IMR-90 (cell line): ENCODE measurements at regions not wholly inside any gene's neighbourhood (a gene's known extent, or its start where the extent isn't known, plus 50 kb on each side); places are given as distances from the start of the nearest gene placed in this dataset.

Experiments used
- ATAC-seq: fragments of 200-7000 bp; cut with Tn5 transposase; 2 replicates; pipeline ENCODE4 v1.9.1; 2020; ENCODE audit warnings: low read depth, mild to moderate bottlenecking, moderate library complexity
- BruUV-seq: library from RNA; stranded (reverse); fragments of 400-500 nt; replicated peaks from 2 replicates; lab custom pipeline; 2021; lab: Mats Ljungman, UMichigan
- CTCF ChIA-PET: fragments of 300-600 bp; formaldehyde crosslinking; extraction: SDS; loops from one replicate; lab custom pipeline; 2021; ENCODE audit warnings: antibody characterized with exemption; lab: Yijun Ruan, JAX
- POLR2A ChIA-PET: fragments of 300-600 bp; sonication (Branson Sonifier 250); formaldehyde crosslinking; loops from one replicate; lab custom pipeline; 2022; ENCODE audit warnings: antibody characterized with exemption; ENCODE audit not compliant: unreplicated experiment; lab: Charles Lee
- DNase-seq: peaks from one replicate; pipeline ENCODE4 v3.0.0; 2013
- H2AFZ ChIP-seq: replicated peaks from 2 replicates; pipeline ENCODE3; 2013; ENCODE audit warnings: low read length, mild to moderate bottlenecking; ENCODE audit not compliant: poor library complexity
- H2AK5ac ChIP-seq: 2 replicates; pipeline ENCODE4 v1.6.1; 2013; ENCODE audit warnings: low read depth, low read length, inconsistent platforms
- H2AK9ac ChIP-seq: replicated peaks from 2 replicates; pipeline ENCODE3; 2013; ENCODE audit warnings: mild to moderate bottlenecking, low read depth, low read length, moderate library complexity; ENCODE audit not compliant: poor library complexity
- H2BK120ac ChIP-seq: 2 replicates; pipeline ENCODE4 v1.6.1; 2013; ENCODE audit warnings: low read depth, low read length, inconsistent platforms
- H2BK15ac ChIP-seq: 3 replicates; pipeline ENCODE4 v1.6.1; 2013; ENCODE audit warnings: low read depth, low read length, inconsistent platforms
- H2BK20ac ChIP-seq: 2 replicates; pipeline ENCODE4 v1.6.1; 2013; ENCODE audit warnings: low read depth, mild to moderate bottlenecking, inconsistent platforms, low read length, moderate library complexity
- H2BK5ac ChIP-seq: 2 replicates; pipeline ENCODE4 v1.6.1; 2013; ENCODE audit warnings: mild to moderate bottlenecking, low read depth, low read length, inconsistent platforms; ENCODE audit not compliant: poor library complexity, severe bottlenecking
- H3K14ac ChIP-seq: replicated peaks from 2 replicates; pipeline ENCODE4 v1.6.1; 2013; ENCODE audit warnings: low read depth, low read length, inconsistent platforms
- H3K18ac ChIP-seq: 2 replicates; pipeline ENCODE4 v1.6.1; 2013; ENCODE audit warnings: low read depth, low read length, control low read depth
- H3K23ac ChIP-seq: 2 replicates; pipeline ENCODE4 v1.6.1; 2013; ENCODE audit warnings: low read depth, low read length, inconsistent platforms
- H3K27ac ChIP-seq: 2 replicates; pipeline ENCODE4 v1.5.1; 2013; ENCODE audit warnings: mild to moderate bottlenecking, control low read depth, low read length; ENCODE audit not compliant: insufficient read depth
- H3K27me3 ChIP-seq: 2 replicates; pipeline ENCODE4 v1.6.1; 2013; ENCODE audit warnings: low read length; ENCODE audit not compliant: control insufficient read depth, insufficient read depth
- H3K36me3 ChIP-seq: 2 replicates; pipeline ENCODE4 v1.6.1; 2013; ENCODE audit warnings: low read length, mixed read lengths; ENCODE audit not compliant: control insufficient read depth, insufficient read depth
- H3K4ac ChIP-seq: 2 replicates; pipeline ENCODE4 v1.6.1; 2013; ENCODE audit warnings: low read depth, low read length, inconsistent platforms
- H3K4me1 ChIP-seq: 2 replicates; pipeline ENCODE4 v1.6.1; 2013; ENCODE audit warnings: low read length, mixed read lengths; ENCODE audit not compliant: control insufficient read depth, insufficient read depth
- H3K4me2 ChIP-seq: 2 replicates; pipeline ENCODE4 v1.6.1; 2013; ENCODE audit warnings: low read depth, mild to moderate bottlenecking, control low read depth, low read length, moderate library complexity
- H3K4me3 ChIP-seq: 2 replicates; pipeline ENCODE4 v1.5.1; 2013; ENCODE audit warnings: low read depth, mild to moderate bottlenecking, control low read depth, low read length, moderate library complexity; ENCODE audit not compliant: insufficient read depth
- H3K56ac ChIP-seq: 2 replicates; pipeline ENCODE4 v1.6.1; 2013; ENCODE audit warnings: low read length, inconsistent platforms; ENCODE audit not compliant: insufficient read depth; ENCODE audit errors: extremely low read depth
- H3K79me1 ChIP-seq, 2 experiments: 2 replicates each; pipeline ENCODE4 v1.6.1; 2013; ENCODE audit warnings: low read length in 2 of 2, inconsistent platforms in 1 of 2, low read depth in 1 of 2
- H3K9ac ChIP-seq: 2 replicates; pipeline ENCODE4 v1.6.1; 2013; ENCODE audit warnings: low read depth, low read length, control low read depth
- H3K9me1 ChIP-seq: 2 replicates; pipeline ENCODE4 v1.6.1; 2013; ENCODE audit warnings: low read length, inconsistent platforms; ENCODE audit not compliant: insufficient read depth
- H3K9me3 ChIP-seq: 2 replicates; pipeline ENCODE4 v1.6.1; 2013; ENCODE audit warnings: low read length; ENCODE audit not compliant: control insufficient read depth, insufficient read depth
- H4K20me1 ChIP-seq: 2 replicates; pipeline ENCODE4 v1.6.1; 2013; ENCODE audit warnings: low read length, inconsistent platforms; ENCODE audit not compliant: insufficient read depth
- H4K5ac ChIP-seq: 2 replicates; pipeline ENCODE4 v1.6.1; 2013; ENCODE audit warnings: mild to moderate bottlenecking, low read depth, low read length, control low read depth
- H4K8ac ChIP-seq, 2 experiments: 2 replicates each; pipeline ENCODE4 v1.6.1; 2013; ENCODE audit warnings: low read depth in 2 of 2, low read length in 2 of 2, control low read depth in 1 of 2, inconsistent platforms in 1 of 2
- H4K91ac ChIP-seq: 2 replicates; pipeline ENCODE4 v1.6.1; 2013; ENCODE audit warnings: low read depth, low read length, inconsistent platforms; ENCODE audit not compliant: insufficient read depth
- CHD1 ChIP-seq: IDR thresholded peaks from 2 replicates; pipeline ENCODE4 v1.6.1; 2012; ENCODE audit warnings: low read depth, low read length, improper control_type of control experiment
- MAFK ChIP-seq: IDR thresholded peaks from 2 replicates; pipeline ENCODE4 v1.6.1; 2012; ENCODE audit warnings: low read depth, low read length, improper control_type of control experiment
- MAZ ChIP-seq: IDR thresholded peaks from 2 replicates; pipeline ENCODE4 v1.6.1; 2012; ENCODE audit warnings: low read depth, mild to moderate bottlenecking, low read length, improper control_type of control experiment, moderate library complexity, borderline replicate concordance
- POLR2A ChIP-seq: IDR thresholded peaks from 2 replicates; pipeline ENCODE4 v1.6.1; 2012; ENCODE audit warnings: mild to moderate bottlenecking, low read depth, low read length
- RAD21 ChIP-seq: IDR thresholded peaks from 2 replicates; pipeline ENCODE4 v1.6.1; 2012; ENCODE audit warnings: low read length, improper control_type of control experiment
- WGBS, 2 experiments: methylation state at CpG; one replicate each; pipeline versions ENCODE4 v1.1.5 to v1.1.7; 2013; ENCODE audit warnings: missing lambda C conversion rate in 2 of 2; ENCODE audit not compliant: insufficient read length in 1 of 2; ENCODE audit errors: extremely low coverage in 2 of 2; 5-methylcytosine and 5-hydroxymethylcytosine counted together
- dilution Hi-C: fragments of 300-500 bp; cut with HindIII; formaldehyde crosslinking; loops from one replicate; pipeline ENCODE4 v1.14.3; 2018; ENCODE audit warnings: low sequenced_read_pairs; ENCODE audit not compliant: unreplicated experiment
- in situ Hi-C: fragments of 300-500 bp; cut with MboI; formaldehyde crosslinking; loops from 3 replicates; pipeline ENCODE4 v1.14.3; 2019; ENCODE audit warnings: low sequenced_read_pairs, inconsistent platforms, mixed read lengths
- intact Hi-C: fragments of 100-400 bp; cut with micrococcal nuclease; formaldehyde crosslinking; loops from 2 replicates; pipeline ENCODE4 v1.10.0; 2022

DNA sequence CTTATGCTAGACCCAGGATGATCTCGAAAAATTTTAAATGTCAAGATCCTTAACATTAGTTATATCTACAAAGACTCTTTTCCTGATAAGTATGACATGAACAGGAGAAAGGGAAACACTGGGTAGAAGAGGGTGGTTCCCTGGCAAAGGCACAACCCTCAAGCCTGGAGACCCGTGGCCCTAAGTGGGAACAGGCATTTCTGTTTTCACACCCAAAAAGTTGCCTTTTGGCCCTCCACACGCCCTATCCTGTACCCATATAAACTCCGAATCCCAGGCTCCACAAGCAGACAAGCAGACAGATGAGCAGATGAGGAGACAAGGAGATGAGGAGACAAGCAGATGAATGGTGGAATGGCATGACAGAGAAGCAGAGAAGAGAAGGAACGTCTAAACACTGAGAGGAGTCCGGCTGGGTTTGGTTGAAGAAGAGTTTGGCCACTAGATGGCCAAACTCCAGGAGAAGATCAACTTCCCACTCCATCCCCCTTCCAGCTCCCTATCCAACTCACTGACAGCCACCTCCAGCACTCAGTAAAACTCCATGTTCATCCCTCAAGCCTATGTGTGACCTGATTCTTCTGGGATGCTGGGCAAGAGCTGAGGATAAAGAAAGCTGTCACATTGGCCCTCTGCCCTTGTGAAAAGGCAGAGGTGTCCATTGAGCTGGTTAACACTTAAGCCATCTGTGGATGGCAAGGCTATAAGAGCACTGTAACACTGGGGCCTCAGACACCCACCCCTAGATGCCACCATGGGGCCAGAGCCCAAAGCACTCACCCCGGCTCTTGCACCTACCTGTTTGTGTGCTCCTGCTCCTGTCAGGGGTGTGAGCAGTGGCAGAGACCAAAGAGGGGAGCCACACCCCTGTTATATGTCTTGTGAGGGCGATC is 139.6 kb upstream of the FAM20A start (continued):
- TF ChIP-seq POLR2A, result no peak

DNA sequence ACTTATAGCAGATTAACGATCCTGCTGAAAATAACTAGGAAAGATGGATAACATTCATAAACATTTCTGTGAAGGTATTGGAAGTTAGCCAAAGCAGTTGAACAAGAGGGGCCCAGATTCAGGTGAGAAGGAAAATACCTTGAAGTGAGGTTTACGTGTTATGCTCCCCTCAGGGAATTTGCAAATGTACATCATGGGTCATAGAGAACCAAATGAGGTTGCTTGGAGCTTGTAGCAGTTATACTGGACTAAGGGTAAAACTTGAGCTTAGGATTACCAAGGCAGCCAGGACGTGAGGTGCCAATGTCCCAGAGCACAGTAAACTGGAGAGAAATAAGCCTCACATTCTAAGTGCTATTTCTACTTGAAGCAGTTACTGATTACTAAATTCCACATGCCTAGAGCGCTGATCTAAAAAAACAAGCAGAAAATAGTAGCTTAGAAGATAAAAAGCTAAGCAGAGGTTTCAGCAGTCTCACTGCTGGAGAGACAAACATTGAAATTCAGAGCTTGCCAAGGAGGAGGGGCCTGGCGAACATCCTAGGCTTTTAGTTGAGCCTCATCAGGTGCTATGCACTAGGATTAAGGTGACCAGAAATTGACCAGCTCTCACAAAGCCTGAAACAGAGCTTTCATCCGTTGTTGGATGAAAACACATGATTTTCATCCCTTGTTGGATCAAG is 136.7 kb upstream of the FAM20A start:
- ATAC-seq (no peak), DNase-seq (no peak)
- no peak overlapping the region for H2BK5ac ChIP-seq
- no peak overlapping the region for H3K14ac ChIP-seq
- 50% methylated on average over 3 of the region's 6 CpGs; no CpG with 5 or more reads in 1 of the 2 experiments for WGBS, 2 experiments
- no peak overlapping the region for H4K91ac ChIP-seq
- POLR2A ChIA-PET, result no interaction called here
- intact Hi-C loops (no loop called here), in situ Hi-C loops (no loop called here), dilution Hi-C loops (no loop called here)
- no peak overlapping the region for H3K27ac ChIP-seq
- H4K20me1 ChIP-seq, result no peaks in the 10 kb centered on the region
- no peak overlapping the region for H3K4me2 ChIP-seq
- H3K4me1 ChIP-seq, result peaks cover 2% of the 10 kb centered on the region
- no peak overlapping the region for H3K23ac ChIP-seq
- H3K9me3 ChIP-seq, result peaks cover 5% of the 10 kb centered on the region; the same call in 1 of the 2 replicates
- no peak overlapping the region for H2AFZ ChIP-seq
- no peaks in the 10 kb centered on the region for H3K79me1 ChIP-seq
- H3K4me3 ChIP-seq, result no peak overlapping the region
- H3K4ac ChIP-seq, result no peak overlapping the region
- H3K9me1 ChIP-seq, result no peaks in the 10 kb centered on the region
- no peak overlapping the region for H2BK20ac ChIP-seq
- no peak overlapping the region for H2AK5ac ChIP-seq
- CTCF ChIA-PET, result no interaction called here
- no peak overlapping the region for H4K5ac ChIP-seq
- H3K27me3 ChIP-seq, result no peaks in the 10 kb centered on the region
- no peak overlapping the region for H2AK9ac ChIP-seq
- no peak overlapping the region for H3K56ac ChIP-seq
- TF ChIP-seq RAD21 (no peak), CHD1 (no peak), POLR2A (no peak), MAZ (no peak), MAFK (no peak)
- no peak overlapping the region for H2BK15ac ChIP-seq
- no peak overlapping the region for H3K9ac ChIP-seq
- H3K18ac ChIP-seq, result no peak overlapping the region
- no peaks in the 10 kb centered on the region for H3K36me3 ChIP-seq
- no peak overlapping the region for H4K8ac ChIP-seq
- no TSS peak for BruUV-seq
- no peak overlapping the region for H2BK120ac ChIP-seq
